ENCODE measurements at regions not wholly inside any gene's neighbourhood (a gene's known extent, or its start where the extent isn't known, plus 50 kb on each side); places are given as distances from the start of the nearest gene placed in this dataset.

DNA sequence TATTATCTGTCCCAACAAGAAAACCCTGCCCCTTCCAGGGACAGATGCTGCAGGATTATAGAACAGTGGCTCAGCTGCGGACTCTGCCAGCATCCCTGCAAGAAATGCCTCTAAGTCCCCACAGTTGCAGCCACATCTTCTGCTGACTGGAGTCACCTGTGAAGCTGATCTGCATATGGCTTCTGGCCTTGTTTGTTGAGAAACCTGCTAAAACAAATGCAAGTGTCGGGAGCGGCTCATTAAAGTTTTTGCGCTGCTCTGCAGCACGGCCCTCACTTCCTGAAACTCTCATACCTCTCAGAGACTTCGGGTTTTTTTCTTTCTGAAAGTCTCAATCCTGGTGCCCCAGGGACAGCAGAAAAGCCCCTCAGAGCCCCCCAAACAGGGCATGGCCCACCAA is 725.0 kb downstream of the UQCRFS1 start:
- TF ChIP-seq, protein P1, sequence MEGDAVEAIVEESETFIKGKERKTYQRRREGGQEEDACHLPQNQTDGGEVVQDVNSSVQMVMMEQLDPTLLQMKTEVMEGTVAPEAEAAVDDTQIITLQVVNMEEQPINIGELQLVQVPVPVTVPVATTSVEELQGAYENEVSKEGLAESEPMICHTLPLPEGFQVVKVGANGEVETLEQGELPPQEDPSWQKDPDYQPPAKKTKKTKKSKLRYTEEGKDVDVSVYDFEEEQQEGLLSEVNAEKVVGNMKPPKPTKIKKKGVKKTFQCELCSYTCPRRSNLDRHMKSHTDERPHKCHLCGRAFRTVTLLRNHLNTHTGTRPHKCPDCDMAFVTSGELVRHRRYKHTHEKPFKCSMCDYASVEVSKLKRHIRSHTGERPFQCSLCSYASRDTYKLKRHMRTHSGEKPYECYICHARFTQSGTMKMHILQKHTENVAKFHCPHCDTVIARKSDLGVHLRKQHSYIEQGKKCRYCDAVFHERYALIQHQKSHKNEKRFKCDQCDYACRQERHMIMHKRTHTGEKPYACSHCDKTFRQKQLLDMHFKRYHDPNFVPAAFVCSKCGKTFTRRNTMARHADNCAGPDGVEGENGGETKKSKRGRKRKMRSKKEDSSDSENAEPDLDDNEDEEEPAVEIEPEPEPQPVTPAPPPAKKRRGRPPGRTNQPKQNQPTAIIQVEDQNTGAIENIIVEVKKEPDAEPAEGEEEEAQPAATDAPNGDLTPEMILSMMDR (IDR thresholded peaks at IDR 0.05), result no peak
- TF ChIP-seq POLR2A (IDR thresholded peaks at IDR 0.05), result no peak
